Stimulated activated CD4-positive, alpha-beta T cell treated with anti-CD3 and anti-CD28 coated beads, TNF-alpha, amount 100 ng/mL, for 48 hours (primary cell): ENCODE measurements at regions not wholly inside any gene's neighbourhood (a gene's known extent, or its start where the extent isn't known, plus 50 kb on each side); places are given as distances from the start of the nearest gene placed in this dataset.

Experiments
- DNase-seq, 3 donors: peaks; one replicate each; pipeline ENCODE4 v3.0.0-alpha.2; 2020; ENCODE audit warnings: low read depth in 3 of 3

GRCh38 chr3:68306571-68306970 lies 625.8 kb downstream of the TAFA4 start:
- DNase-seq, result no peak

GRCh38 chr3:68295457-68295856 lies 636.9 kb downstream of the TAFA4 start:
- DNase-seq, result no peak

GRCh38 chr3:68290333-68290732 lies 635.9 kb upstream of the SUCLG2 start:
- DNase-seq, result no peak

- DNase-seq, result no peak
Measured at GRCh38 chr3:68288085-68288484, 633.7 kb upstream of the SUCLG2 start.

- DNase-seq, result no peak
Measured at GRCh38 chr3:68287101-68287500, 632.7 kb upstream of the SUCLG2 start.

- DNase-seq, result no peak
Measured at GRCh38 chr3:68274286-68274685, 619.9 kb upstream of the SUCLG2 start.

- DNase-seq, result no peak
Measured at GRCh38 chr3:68271145-68271544, 616.7 kb upstream of the SUCLG2 start.

GRCh38 chr3:68256635-68257223 lies 602.3 kb upstream of the SUCLG2 start:
- no peak for DNase-seq

GRCh38 chr3:68249265-68249664 lies 594.9 kb upstream of the SUCLG2 start:
- DNase-seq, result peak in 1 of 3 donors; percentile 6

GRCh38 chr3:68242606-68243005 lies 588.2 kb upstream of the SUCLG2 start:
- no peak for DNase-seq

GRCh38 chr3:68239542-68239941 lies 585.1 kb upstream of the SUCLG2 start:
- DNase-seq, result no peak

GRCh38 chr3:68234076-68234780 lies 579.8 kb upstream of the SUCLG2 start:
- no peak for DNase-seq

- no peak for DNase-seq
Measured at GRCh38 chr3:68228856-68229255, 574.4 kb upstream of the SUCLG2 start.

- no peak for DNase-seq
Measured at GRCh38 chr3:68220832-68221231, 566.4 kb upstream of the SUCLG2 start.

GRCh38 chr3:68211637-68212036 lies 557.2 kb upstream of the SUCLG2 start:
- no peak for DNase-seq

- DNase-seq, result no peak
Measured at GRCh38 chr3:68210635-68211034, 556.2 kb upstream of the SUCLG2 start.

GRCh38 chr3:68207327-68207726 lies 552.9 kb upstream of the SUCLG2 start:
- no peak for DNase-seq

GRCh38 chr3:68206524-68207117 lies 552.2 kb upstream of the SUCLG2 start:
- no peak for DNase-seq

- DNase-seq, result no peak
Measured at GRCh38 chr3:68186733-68187132, 532.3 kb upstream of the SUCLG2 start.

- no peak for DNase-seq
Measured at GRCh38 chr3:68176600-68176999, 522.2 kb upstream of the SUCLG2 start.

GRCh38 chr3:68173012-68173634 lies 518.7 kb upstream of the SUCLG2 start:
- DNase-seq, result no peak

GRCh38 chr3:68172039-68172438 lies 517.6 kb upstream of the SUCLG2 start:
- no peak for DNase-seq

- no peak for DNase-seq
Measured at GRCh38 chr3:68163968-68164367, 509.6 kb upstream of the SUCLG2 start.
